A549 (cell line): ENCODE measurements at regions not wholly inside any gene's neighbourhood (a gene's known extent, or its start where the extent isn't known, plus 50 kb on each side); places are given as distances from the start of the nearest gene placed in this dataset.
"Not testable (repeated sequence)": the region's sequence is repeated elsewhere in the genome, so short reads cannot be mapped to it uniquely, and the experiment has no call there.

ENCODE experiments used
- BHLHE40 ChIP-seq: IDR thresholded peaks from 2 replicates; pipeline ENCODE4 v1.6.1; 2012; ENCODE audit warnings: low read depth, low read length, inconsistent platforms
- CHD4 ChIP-seq: fragments of 200-600 bp; sonication (generic); IDR thresholded peaks from 2 replicates; pipeline ENCODE4 v1.6.1; 2016; ENCODE audit warnings: antibody characterized with exemption, mild to moderate bottlenecking, borderline replicate concordance
- CTCF ChIP-seq: fragments of >200 bp; sonication (Bioruptor Twin); formaldehyde crosslinking; IDR thresholded peaks from 3 replicates; pipeline ENCODE4 v1.5.1; 2016
- JUNB ChIP-seq: fragments of >200 bp; sonication (Bioruptor Twin); formaldehyde crosslinking; IDR thresholded peaks from 2 replicates; pipeline ENCODE4 v1.6.1; 2016
- MYC ChIP-seq: IDR thresholded peaks from 2 replicates; pipeline ENCODE4 v1.6.1; 2012; ENCODE audit warnings: mild to moderate bottlenecking, inconsistent platforms, low read length, improper control_type of control experiment, borderline replicate concordance
- PHF8 ChIP-seq: fragments of 200-600 bp; sonication (generic); IDR thresholded peaks from 2 replicates; pipeline ENCODE4 v1.6.1; 2016; ENCODE audit warnings: low read depth, mild to moderate bottlenecking, antibody characterized with exemption, moderate library complexity, borderline replicate concordance
- POLR2A ChIP-seq: IDR thresholded peaks from 2 replicates; pipeline ENCODE4 v1.6.1; 2012; ENCODE audit warnings: mild to moderate bottlenecking, low read length
- REST ChIP-seq: fragments of 200-600 bp; sonication (generic); IDR thresholded peaks from 2 replicates; pipeline ENCODE4 v1.6.1; 2016; ENCODE audit warnings: antibody characterized with exemption, mild to moderate bottlenecking, moderate library complexity
- RFX5 ChIP-seq: fragments of 450-650 bp; IDR thresholded peaks from 2 replicates; pipeline ENCODE4 v1.7.1; 2014; ENCODE audit warnings: antibody characterized with exemption, mild to moderate bottlenecking, moderate library complexity
- RNF2 ChIP-seq: fragments of 200-600 bp; sonication (generic); IDR thresholded peaks from 2 replicates; pipeline ENCODE4 v1.6.1; 2016; ENCODE audit warnings: low read depth, mild to moderate bottlenecking, antibody characterized with exemption, moderate library complexity, borderline replicate concordance
- SMC3 ChIP-seq: fragments of >200 bp; sonication (Bioruptor Twin); formaldehyde crosslinking; IDR thresholded peaks from 3 replicates; pipeline ENCODE4 v1.6.1; 2018; ENCODE audit warnings: inconsistent platforms

DNA sequence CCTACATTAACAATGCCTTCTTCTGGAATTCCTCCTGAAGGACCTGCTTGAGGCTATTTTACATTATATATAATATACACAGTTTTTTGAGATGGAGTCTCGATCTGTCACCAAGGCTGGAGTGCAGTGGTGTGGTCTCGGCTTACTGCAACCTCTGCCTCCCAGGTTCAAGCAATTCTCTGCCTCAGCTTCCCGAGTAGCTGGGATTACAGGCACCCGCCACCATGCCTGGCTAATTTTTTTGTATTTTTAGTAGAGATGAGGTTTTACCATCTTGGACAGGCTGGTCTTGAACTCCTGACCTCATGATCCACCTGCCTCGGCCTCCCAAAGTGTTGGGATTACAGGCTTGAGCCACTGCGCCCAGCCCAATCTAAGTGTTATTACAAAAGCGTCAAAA lies 71.9 kb upstream of the PRR23C start:
- not testable (repeated sequence) for TF ChIP-seq PHF8, POLR2A, CHD4, REST, RFX5, JUNB, MYC, RNF2, CTCF, BHLHE40, SMC3
